ENCODE measurements at regions not wholly inside any gene's neighbourhood (a gene's known extent, or its start where the extent isn't known, plus 50 kb on each side); places are given as distances from the start of the nearest gene placed in this dataset.

- no peak for DNase-seq (ENCODE audit: low spot score)
- TF ChIP-seq CTCF (IDR thresholded peaks at IDR 0.05; ENCODE audit: extremely low read depth, missing control alignments): no peak
Measured at GRCh38 chr16:55925242-55925641, 50.1 kb upstream of the CES5A start.

All from GM20000 (cell line).